Hematopoietic multipotent progenitor cell treated with erythropoietin and hydrocortisone succinate and interleukin-3 and kit ligand, for 17 days (in vitro differentiated cells): ENCODE measurements at regions not wholly inside any gene's neighbourhood (a gene's known extent, or its start where the extent isn't known, plus 50 kb on each side); places are given as distances from the start of the nearest gene placed in this dataset.

ENCODE experiments used
- DNase-seq: peaks from one replicate; pipeline ENCODE4 v3.0.0-alpha.2; 2015; ENCODE audit warnings: low spot score

DNA sequence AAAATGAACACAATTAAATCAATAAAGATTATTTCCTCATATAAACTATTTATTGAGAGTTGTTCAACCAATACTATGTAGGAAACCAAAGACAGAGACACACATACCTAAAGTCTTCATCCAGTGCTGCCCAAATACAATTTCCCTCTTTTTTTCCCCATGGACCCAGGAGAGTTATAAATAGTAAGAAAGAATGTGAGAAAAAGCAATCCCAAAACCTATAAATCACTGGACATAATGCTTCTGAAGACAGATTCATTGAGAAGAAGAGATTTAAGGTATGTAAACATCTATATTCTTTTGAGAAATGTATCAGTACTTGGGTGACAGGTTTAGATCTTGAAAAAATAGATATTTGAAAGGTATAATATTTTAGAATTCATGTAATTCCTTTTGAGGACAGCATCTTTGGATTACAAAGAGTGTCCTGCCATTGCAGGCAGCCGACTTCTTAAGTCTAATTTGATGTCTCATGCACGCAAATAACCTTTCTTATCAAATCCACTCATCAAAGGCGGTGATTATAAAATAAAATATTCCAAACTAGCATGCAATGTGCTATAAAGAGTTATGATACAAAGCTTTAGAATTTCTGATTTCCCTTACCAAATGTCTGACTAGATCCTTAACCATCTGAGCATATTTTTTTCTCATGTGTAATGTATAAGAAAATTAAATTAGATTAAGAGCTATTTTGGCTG lies 739.4 kb downstream of the LIG4 start:
- DNase-seq = no peak

DNA sequence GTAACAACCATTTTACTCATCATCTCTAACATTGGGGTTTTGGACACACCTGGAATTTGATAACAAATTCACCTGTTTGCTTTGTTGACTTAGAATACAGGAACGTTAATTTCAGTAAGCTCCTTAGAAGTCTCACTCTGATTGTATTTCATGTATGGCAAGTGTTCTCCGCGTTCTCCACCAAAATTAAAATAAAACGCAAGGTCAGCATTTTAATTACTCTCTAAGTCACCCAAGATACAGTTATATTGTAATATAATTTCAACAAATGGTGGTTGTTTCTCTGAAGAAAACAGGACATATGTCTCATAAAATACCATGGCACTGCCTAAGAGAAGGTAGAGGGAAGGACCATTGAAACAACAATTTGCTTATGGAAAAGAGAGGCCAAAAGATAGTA lies 742.1 kb downstream of the LIG4 start:
- DNase-seq = no peak

DNA sequence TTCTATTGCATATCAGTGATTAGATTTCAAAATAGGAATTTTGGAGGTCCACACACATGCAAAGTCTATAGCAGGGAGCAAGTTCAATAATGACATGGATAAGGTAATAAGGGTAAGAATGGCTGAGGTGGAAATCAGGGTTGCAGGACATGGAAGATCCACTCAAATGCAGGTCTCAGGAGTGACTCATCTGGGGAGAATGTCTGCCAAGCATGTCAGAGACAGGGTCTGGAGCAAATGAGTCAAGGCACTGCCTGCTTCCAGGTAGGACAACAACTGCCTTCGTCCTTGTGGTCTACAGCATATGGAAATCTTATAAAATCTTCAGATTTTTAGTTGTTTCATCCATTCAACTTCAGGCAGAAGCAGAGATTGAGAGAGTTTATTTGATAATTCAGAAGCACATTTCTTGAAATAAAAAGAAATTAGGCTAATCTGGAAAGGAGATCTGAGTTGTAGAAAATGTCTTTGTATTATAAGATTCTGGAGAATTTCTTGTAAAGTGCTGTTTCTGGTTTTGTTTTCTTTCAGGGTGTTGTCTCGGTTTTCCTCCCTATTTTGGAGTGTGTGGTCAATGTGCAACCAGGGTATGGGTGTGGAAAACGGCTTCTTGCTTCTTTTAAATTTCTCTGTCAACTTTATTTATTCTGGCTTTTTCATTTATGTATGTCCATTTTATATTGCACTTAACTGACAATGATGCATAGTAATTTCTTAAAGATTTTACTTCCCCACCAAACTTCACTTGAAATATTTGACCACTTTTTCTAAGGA lies 748.8 kb downstream of the LIG4 start:
- no peak for DNase-seq

DNA sequence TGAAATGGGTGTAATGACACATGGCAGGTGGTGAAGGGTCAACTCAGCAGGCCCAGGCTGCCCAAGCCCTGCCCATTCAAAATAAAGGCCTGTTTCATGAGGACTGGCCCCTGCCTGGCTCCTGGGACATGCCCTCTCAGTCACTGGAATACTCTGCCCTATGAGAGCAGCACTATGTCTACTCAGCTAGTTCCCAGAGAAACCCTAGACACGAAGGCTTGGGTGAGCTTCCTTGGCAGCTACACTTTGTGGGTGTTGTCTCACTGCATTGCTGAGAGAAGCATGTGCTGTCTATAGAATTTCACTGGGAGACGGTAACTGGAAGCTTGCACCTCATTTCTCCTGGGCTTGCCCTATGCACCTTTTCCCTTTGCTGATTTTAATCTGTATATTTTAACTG lies 752.8 kb downstream of the LIG4 start:
- no peak for DNase-seq

DNA sequence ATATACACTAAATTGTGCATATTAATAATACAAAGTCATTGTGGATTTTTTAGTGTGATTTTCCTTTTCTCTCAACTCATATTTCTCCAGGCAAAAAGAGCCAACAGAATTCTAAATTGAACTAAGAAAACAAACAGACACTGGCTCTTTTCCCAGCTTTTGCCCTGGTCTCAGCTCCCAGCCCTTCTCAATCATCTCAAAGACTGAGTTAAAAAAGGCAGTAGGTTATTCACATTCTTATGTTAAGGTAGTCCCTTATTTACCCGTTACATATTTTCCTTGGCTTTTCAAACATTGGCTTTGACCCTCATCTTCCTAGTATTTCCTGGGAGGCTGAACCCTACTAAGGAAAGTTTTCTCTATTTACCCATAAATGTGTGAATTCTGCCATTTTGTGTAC lies 753.6 kb downstream of the LIG4 start:
- DNase-seq = no peak

DNA sequence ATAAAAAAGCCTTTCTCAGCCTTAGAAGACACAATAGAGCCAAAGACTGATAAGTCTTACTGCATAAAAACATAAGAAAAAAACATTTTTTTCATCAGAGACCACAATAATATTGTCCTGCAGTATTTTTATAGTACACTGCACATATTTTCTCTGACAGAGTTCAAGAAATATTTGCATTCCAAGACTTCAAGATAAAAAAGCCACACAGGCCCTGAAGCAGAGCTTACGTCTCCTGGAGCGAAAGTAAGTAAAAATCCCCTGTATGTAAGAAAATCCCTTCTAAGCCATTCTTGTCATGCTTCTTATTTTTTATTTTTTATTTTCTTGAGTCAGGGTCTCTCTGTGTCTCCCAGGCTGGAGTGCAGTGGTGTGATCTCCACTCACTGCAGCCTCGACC lies 755.9 kb downstream of the LIG4 start:
- DNase-seq = no peak

DNA sequence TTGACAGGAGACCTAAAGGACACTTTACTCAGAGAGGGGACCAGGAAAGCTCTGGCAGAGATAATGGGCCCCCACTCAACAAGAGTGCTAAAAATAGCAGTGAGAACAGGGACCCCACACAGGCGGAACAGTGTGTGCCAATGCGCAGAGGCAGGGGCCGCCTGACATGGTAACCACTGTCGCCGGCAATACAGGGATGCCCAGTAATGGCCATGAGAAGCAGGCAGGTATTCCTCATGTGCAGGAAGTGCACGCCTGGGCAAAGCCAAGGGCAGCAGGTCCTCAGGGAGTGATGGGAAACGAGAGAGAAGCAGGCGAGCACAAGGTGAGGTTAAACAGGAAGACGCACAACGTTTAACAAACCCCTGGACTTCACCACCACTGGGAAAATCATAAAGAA lies 757.1 kb downstream of the LIG4 start:
- DNase-seq = no peak

DNA sequence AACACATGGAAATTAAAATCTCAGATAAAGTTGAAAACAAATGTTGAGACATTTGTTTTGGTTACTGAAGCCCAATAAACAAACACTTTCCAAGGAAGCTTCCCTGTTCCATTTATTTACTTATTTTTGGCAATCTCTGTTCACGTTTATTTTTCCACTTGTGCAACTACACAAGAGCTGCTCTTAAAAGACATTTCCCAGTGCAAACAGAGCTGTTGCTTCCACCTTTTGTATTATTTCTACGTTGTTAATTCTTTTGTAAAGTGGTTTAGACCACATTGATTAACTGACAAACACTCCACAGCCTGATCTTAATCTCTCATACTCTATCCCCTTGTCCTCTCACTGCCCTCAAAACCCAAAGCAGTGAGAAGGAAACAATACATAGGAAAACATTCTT lies 757.6 kb downstream of the LIG4 start:
- no peak for DNase-seq

DNA sequence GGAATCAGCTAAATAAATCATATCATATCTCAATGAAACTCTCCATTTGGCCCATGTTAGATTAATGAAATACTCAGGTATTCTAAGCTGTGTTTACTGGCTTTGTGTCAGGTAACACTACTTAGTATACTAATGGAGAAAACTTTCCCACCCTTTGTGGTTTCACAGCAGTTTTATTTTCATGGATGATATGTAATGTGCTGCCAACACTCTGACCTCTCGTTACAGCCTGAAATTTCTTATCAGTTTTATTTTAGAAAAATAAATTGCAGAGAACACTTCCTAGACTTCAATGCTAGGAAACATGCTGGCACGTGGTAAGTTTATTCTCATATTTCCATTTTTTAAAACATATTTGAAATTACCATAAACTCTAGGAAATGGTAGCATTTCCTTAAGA lies 758.9 kb downstream of the LIG4 start:
- DNase-seq = no peak

DNA sequence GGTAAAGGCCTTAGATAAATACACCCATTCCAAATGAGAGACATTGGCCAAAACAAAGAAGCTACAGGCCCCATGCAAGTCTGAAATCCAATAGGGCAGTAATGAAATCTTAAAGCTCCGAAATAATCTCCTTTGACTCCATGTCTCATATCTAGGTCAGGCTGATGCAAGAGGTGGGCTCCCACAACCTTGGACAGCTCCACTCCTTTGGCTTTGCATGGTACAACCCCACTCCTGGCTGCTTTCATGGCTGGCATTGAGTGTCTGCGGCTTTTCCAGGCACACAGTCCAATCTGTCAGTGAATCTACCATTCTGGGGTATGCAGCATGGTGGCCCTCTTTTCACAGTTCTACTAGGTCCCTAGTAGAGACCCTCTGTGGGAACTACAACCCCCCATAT lies 762.5 kb downstream of the LIG4 start:
- DNase-seq = no peak

DNA sequence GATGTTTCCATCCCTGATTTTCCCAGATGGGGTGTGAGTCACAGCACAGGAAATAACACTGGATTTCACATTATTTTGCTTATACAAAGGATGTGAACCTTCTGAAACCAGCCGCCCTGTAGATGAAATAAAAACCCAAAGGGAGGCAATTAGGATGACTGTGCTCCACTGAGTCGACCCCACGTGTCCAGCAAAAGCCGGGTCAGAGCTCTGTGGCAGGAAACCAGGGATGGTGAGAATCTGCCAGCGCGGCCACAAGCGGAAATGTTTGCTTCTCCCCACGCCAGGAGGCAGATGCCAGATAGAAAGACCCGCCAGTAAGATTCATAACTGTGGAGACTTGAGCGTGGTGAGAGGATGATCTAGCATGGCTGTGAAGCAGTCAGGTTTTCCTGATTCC lies 764.4 kb downstream of the LIG4 start:
- DNase-seq = no peak

DNA sequence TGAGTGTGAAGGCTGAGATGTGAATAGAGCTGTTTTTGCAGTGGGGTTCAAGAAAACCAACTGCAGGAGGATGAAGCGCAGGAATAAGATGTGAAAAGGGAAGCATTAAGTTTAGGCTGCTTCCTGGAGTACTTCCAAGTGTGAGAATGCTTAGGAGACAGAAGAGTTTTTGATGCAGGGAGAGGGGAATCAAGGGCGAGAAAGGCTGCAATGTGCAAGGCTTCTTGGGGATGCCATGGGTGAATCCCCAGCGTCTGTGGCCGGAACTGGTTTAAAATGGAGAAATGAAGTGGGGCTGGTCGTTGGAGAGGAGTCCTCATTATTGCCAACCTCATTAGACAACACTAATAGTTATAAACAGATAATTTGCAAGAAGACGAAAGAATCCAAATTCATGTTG lies 764.9 kb downstream of the LIG4 start:
- DNase-seq = no peak

DNA sequence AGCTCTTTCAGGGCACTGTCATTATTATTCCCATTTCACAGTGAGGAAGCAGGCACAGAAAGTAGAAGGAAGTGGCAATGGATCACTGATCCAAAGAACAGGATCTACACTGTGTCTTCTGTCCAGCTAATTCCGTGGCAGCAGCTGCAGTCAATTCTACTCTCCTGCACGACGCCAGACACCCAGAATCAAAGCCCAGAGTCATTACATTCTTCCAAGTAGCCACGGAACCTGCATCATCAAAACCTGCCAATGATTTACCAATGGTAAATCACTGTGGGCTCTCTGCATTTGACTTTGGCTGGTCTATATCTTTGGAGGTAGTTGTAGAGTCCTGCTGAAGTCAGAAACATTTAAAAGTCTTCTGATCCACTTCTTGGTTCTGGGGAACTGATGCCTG lies 767.7 kb downstream of the LIG4 start:
- no peak for DNase-seq

DNA sequence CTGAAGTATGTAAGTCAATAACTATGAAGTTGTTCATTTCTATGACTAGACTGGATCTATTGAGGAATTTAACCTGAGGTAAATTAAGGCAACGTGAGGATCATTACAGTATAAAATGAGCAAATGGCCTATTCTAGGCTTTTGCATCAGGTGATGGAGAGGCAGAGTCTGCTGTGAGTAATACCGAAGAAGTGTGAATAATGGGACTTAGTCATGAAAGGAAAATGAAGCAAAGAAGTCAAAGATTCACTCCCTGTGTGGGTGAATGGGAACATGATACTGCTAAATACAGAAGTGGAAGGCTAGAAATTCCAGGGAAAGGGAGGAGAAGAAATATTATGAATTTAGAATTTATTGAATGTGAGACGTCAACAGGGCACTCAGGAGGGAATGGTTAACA lies 774.1 kb downstream of the LIG4 start:
- DNase-seq = no peak

DNA sequence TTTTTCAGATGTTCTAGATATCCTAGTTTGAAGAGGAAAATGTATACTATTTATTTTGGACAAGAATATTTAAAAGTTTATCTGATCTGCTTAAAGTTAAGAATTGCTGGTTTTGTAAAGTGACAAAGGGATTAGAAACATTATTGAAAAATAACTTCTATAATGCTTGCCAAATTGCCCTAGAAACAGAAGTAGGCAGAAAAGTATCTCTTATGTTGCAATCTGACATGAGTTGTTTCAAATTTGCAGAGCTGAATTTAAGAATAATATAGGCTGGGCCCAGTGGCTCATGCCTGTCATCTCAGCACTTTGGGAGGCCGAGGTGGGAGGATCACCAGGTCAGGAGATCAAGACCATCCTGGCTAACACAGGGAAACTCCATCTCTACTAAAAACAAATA lies 777.1 kb downstream of the LIG4 start:
- DNase-seq = no peak

DNA sequence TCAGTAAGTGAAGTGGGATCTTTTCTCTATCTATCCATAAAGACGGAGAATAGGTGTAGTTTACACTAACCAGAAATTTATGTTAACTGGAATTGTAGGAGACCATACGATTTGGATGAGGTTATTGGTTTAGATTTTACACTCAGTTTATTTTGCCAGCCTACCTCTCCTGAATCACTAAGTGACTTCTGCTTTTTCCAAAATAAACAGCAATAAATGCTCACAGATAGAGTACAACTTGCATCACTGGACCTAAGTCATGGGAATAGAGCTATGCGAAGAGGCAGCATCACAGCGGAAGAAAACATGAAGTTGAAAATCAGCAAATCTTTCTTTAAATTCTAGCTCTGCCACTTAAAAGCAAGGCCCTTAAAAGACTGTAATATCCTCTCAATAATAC lies 781.0 kb downstream of the LIG4 start:
- DNase-seq = no peak

DNA sequence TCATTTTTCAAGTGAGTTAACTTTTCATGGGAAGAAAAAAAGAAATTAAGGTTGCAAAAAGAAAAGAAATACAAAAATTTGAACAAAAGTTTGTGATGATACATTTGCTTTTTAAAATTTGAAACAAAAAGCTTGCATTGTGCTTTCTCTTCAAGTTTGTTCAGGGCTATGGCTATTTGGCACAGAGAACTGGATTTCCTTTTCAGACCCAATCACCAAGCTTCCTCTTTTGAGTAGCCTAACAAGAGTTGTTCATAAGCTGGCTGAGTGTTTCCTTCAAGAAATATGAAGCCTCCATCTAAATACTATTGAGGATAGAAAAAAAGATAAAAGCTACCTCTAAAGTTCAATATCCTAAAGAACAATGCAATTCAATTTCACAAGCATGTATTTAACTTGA lies 787.8 kb downstream of the LIG4 start:
- DNase-seq = no peak

DNA sequence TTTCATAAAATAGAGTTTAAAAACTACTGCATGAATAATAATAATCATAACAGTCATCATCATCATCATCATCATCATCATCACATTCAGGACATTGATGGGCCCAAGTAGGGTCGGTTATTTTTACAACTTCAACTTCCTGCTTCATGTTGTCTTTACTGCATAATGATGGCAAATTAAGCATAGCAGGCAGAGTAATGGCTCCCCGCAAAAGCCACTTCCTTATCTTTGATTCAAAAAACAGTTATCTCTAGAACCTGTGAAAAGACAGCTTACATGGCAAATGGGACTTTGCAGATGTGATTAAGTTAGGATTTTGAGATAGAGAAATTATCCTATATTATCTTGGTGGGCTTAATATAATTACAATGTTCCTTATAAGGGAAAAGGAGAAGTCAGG lies 792.9 kb downstream of the LIG4 start:
- no peak for DNase-seq

DNA sequence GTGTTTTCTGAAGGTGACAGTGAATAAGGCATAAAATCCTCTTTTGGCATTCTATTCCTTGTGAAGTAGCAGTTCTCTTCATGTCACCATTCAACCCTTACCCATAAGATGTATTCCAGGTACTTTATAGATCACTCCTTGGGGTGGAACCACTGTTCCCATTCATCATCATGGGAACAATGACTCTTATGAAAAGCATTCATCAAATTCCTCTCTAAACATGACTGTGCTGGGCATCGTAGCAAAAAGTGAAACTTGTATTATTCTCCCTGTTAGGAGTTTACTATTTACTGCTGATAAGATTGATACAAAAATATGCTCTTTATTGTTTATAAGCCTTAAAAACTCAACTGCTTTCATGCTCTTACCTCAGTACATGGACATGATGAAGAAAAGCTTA lies 793.4 kb downstream of the LIG4 start:
- no peak for DNase-seq

DNA sequence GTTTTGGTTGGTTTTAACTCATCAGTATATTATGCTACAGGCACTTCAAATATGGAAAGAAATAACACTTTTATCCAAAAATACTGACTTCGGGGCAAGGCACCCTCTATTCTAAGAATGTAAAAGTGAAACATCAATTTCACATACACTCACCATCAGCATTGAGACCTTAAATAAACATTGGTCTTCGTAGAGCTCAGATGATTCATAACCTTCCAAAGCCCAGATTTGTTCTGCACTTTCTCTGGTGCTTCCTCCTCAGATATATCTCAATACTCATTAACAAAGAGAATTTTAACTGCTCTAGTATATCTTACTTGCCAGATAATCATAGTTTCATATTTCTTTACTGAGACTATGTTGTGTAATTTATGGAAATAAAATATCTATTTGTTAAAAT lies 794.3 kb downstream of the LIG4 start:
- no peak for DNase-seq

DNA sequence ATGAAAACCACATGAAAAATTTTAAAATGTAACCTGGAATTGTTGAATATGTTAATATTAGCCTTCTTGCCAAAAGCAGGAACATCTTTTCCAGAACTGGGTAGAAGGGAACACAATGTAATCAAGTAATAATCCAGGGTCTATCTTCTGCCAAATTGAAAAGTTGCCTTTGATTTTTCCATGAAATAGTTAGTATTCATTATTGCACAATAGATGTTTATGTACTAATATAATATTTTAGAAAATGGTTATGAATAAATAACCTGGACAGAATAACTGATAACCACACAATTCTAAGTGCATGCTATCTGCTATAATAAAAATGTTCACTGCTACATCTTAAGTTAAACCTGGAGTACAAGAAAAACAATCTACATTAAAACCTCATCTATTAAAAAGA lies 802.3 kb downstream of the LIG4 start:
- DNase-seq = no peak

DNA sequence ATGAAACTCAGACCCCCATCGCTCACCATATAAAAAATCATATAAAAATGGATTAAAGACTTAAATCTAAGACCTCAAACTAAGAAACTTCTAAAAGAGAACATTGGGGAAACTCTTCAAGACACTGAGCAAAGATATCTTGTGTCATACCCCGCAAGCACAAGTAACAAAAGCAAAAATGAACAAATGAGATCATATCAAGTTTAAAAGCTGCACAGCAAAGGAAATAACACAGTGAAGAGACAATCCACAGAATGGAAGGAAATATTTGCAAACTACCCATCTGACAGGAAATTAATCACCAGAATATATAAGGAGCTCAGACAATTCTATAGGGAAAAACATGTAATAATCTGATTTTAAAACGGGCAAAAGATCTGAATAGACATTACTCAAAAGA lies 808.3 kb downstream of the LIG4 start:
- DNase-seq = no peak

DNA sequence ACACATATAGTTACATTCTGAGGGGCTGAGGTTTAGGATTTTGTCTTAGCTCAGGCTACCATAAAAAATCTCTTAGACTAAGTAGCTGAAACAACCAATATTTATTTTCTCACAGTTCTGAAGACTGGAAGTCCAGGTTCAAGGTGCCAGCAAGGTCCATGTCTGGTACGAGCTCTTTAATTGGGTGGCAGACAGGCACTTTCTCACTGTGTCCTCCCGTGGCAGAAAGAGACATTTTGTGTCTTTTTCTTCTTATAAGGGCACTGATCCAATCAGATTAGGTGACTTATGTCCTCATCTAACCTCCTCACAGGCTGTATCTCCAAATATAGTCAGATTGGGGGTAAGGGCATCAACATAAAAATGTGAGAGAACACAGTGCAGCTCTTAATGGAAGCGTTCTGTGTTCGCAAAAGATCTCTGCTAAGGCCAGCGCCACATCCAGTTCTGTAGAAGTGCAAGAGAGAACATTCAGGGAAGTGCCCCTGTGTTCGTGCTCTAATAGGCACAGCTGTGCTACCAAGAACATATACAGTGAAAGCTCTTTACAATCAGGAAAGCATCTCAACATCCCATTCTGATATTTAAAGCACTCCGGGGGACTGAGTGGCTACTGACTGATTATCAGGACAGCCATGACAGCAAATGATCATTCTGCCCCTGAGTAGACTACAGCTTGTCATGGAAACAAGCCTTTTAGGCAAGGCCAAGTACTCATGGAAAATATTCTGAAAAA lies 819.2 kb downstream of the LIG4 start:
- no peak for DNase-seq
